Activated gamma-delta T cell treated with anti-CD3 and anti-CD28 coated beads, Interleukin-2, amount 50 U/mL, for 16 hours (primary cell): ENCODE measurements at regions not wholly inside any gene's neighbourhood (a gene's known extent, or its start where the extent isn't known, plus 50 kb on each side); places are given as distances from the start of the nearest gene placed in this dataset.
"Not testable (repeated sequence)": the region's sequence is repeated elsewhere in the genome, so short reads cannot be mapped to it uniquely, and the experiment has no call there.

Experiments used
- DNase-seq: peaks from one replicate; pipeline ENCODE4 v3.0.0-alpha.2; 2020; ENCODE audit warnings: low read depth

DNA sequence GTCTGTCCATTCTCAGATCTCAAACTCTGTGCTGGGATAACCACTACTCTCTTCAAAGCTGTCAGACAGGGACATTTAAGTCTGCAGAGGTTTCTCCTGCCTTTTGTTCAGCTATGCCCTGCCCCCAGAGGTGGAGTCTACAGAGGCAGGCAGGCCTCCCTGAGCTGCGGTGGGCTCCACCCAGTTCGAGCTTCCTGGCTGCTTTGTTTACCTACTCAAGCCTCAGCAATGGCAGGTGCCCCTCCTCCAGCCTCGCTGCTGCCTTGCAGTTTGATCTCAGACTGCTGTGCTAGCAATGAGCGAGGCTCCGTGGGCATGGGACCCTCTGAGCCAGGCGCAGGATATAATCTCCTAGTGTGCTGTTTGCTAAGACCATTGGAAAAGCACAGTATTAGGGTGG lies 53.1 kb upstream of the HUNK start:
- DNase-seq = not testable (repeated sequence)

DNA sequence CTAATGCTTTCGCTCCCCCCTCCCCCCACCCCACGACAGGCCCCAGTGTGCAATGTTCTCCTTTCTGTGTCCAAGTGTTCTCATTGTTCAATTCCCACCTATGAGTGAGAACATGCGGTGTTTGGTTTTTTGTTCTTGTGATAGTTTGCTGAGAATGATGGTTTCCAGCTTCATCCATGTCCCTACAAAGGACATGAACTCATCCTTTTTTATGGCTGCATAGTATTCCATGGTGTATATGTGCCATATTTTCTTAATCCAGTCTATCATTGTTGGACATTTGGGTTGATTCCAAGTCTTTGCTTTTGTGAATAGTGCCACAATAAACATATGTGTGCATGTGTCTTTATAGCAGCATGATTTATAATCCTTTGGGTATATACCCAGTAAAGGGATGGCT lies 58.5 kb upstream of the HUNK start:
- DNase-seq = not testable (repeated sequence)

DNA sequence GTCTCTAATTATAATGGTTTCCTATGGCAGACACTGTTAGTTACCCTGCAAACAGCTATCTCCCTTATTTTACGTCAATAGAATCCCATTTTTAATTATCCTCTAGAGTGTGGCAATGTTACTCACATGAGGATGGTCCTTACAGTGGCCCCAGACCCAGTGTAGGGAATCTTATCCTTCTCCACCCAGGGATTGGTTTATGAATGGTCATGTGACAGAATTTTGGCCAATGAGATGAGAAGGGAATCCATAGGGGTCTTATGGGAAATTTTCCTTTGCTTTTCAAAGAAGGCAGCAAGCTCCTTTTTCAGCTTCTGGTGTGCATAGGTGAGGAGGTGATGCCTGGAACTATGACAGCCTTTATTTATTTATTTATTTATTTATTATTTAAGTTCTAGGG lies 59.0 kb upstream of the HUNK start:
- no peak for DNase-seq

DNA sequence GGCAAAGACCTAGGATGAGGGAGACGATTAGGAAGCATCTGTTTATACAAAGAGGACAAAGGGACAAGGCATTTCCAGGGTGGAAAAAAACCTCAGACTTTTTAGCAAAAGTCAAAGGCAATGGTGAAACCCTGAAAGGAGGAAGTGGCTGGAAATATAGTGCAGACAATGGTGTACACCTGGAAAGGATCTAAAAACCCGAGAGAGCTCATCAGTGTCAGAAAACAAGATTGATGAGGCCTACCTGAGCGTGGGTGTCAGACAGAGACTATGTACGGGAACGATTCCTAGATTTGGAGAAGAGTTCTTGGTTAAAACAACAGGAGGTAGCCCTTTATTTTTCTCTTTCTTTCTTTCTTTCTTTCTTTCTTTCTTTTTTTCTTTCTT lies 68.8 kb upstream of the HUNK start:
- no peak for DNase-seq

DNA sequence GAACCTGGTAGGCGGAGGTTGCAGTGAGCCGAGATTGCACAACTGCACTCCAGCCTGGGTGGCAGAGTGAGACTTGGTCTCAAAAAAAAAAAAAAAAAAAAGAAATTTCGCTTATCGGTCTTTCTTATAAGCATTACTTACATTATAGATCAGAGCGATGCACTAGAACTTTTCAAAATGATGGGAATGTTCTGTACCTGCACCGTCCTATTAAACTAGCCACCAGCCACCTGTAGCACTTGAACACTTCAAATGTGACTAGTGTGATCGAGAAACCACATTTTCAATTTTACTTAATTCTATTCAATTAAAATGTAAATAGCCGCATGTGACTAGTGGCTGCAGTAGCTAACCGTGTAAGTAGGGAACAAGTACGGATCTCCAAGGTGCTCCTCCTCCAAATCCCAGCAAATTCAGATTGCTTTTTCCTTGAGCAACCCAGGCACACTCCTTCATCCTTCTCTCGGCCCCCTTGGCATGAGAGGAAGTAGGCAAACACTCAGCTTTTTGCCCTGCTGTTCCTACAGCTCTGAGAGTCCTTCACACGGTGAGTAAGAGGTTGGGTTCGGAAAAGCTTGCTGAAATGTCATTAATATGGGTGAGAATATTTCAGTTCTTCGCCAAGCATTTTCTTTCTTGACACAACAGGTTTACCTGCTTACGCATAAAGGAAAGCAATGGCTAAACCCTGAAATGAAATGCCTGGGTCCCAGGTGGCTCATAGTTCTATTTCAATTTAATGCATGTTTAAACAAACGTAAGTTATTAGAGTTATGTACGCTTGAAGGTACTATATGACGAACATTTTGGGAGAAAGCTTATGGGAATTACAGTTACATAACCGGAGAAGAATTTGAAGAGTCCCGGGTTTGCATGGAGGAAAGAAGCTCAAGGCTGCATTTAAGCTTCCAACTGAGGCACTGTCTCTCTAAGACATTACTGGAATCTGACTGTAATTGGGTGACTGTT lies 69.5 kb upstream of the HUNK start:
- no peak for DNase-seq

DNA sequence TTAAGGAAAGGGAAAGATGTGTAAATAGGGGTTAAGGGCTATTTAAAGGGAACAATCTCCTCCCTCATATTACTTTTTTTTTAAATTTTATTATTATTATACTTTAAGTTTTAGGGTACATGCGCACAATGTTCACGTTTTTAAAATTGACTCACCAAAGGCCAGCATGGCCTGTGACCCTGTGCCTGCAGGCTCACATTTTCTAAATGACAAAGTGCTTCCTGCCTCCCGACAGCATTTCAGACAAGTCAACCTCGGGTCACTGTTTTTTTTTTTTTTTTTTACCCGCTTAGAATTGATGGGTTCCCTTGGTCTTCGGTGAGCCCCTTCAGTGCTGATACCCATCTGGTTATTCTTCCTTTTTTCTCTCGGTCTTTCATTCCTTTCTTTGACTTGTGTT lies 70.4 kb upstream of the SCAF4 start:
- DNase-seq = no peak

DNA sequence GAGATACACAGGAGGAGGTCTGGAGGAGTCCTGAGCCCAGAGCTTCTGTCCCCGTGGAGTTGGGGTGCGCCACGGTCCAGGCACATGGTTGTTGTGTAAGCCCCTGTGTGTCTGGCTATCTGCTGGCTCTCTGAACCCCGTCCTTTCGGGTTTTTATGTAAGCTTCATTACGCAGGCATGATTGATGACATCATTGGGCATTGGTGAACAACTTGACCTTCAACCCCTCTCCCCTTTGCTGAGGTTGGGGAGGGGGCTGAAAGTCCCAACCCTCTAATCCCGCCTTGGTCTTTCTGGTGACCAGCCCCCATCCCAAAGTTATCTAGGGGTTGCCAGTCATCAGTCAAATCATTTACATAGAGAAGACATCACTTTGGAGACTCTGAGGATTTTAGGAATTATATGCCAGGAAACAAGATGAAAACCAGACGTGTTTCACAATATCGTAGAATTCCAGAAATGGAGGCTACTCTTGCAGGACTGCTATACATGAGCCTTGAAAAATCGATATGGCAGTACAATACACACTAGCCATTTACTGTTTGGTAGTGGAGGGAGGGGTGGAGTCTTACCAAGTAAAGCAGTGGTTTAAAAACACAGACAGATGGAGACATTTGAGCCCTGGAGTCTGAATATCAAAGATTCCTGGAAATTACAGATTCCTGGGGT lies 69.8 kb upstream of the SCAF4 start:
- DNase-seq = no peak

DNA sequence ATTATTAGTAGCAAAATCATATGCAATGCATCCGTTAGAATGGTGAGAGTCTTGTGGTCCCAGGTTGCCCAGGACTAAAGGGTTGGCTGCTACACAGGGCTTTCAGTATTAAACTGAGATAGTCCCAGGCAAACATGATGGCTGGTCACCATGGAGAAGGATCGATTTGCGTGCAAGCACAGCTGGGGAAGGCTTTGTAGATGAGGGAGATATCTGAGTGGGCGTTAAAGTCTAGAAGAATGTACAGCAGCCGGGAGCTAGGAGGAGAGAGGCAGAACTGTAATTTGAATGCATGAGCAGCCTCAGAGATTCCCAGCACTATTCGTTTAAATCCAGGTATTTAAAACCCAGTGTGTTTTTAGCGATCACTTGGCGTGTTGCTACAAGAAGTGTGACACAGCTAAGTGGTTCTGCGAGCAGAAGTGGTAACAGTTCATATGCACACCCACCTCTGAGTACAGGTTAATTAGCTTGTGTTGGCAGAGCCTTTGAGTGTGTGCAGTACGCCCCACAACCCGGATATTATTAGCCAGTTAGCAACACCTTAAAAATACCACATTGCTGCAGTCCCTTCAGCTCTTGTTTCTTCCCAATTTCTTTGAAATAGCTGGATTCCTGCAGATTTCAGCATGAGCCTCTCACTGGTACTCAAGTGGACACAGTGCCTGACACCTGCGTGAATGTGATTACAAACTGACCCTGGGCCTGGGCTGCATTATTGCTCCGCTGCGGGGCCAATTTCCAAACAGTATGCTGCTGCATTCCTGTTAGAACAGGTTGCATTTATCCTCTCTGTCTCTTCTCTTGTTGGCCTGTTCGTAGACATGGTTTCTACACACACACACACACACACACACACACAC lies 67.2 kb upstream of the SCAF4 start:
- no peak for DNase-seq

DNA sequence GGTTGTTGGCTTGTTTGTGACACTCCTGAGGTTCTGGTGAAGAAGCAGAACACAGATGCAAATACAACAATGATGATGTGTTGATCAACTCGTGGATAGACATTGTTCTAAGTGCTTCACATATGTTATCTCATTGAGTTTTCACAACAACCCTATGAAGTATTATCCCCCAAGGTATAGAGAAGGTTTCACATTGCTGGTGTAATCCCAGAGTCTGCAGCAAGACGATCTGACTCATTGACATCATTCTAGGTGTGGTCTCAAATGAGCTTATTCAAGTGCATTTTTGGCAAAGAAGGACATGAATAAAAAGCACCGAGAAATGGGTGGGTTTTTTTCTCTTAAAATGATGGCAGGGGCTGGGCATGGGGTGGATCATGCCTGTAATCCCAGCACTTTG lies 64.1 kb upstream of the SCAF4 start:
- DNase-seq = no peak

DNA sequence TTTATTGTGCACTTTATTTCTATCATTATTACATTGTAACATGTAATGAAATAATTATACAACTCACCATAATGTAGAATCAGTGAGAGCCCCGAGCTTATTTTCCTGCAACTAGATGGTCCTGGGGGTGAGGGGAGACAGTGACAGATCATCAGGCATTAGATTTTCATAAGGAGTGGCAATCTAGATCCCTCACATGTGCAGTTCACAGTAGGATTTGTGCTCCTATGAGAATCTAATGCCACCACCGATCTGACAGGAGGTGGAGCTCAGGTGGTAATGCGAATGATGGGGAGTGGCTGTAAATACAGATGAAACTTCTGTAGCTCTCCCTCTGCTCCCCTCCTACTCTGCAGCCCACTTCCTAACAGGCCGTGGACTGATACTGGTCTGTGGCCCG lies 58.5 kb upstream of the SCAF4 start:
- DNase-seq = not testable (repeated sequence)

DNA sequence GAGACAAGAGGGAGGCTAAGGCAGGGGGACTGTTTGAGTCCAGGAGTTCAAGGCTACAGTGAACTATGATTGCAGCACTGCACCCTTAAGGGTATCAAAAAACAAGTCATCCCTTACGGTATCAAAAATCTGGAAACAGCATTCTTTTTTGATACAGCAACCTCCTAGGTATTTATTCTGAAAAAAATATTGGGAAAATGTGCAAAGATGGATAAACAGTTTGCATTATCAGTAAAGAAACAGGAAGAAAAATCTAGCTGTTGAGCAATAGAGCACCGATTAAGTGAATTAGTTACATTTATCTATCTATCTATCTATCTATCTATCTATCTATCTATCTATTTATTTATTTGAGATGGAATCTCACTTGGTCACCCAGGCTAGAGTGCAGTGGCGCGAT lies 56.7 kb upstream of the SCAF4 start:
- DNase-seq = no peak

DNA sequence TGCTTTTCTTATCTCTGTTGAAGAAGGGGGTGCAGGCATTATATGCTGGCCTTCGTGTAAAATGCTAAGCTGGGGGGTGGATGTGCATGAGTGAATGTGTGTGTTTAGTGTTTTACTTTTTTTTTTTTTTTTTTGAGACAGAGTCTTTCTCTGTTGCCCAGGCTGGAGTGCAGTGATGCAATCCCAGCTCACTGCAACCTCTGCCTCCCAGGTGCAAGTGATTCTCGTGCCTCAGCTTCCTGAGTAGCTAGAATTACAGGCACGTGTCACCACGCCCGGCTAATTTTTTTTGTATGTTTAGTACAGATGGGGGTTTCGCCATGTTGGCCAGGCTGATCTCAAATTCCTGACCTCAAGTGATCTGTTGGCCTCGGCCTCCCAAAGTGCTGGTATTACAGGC lies 55.8 kb upstream of the SCAF4 start:
- not testable (repeated sequence) for DNase-seq

DNA sequence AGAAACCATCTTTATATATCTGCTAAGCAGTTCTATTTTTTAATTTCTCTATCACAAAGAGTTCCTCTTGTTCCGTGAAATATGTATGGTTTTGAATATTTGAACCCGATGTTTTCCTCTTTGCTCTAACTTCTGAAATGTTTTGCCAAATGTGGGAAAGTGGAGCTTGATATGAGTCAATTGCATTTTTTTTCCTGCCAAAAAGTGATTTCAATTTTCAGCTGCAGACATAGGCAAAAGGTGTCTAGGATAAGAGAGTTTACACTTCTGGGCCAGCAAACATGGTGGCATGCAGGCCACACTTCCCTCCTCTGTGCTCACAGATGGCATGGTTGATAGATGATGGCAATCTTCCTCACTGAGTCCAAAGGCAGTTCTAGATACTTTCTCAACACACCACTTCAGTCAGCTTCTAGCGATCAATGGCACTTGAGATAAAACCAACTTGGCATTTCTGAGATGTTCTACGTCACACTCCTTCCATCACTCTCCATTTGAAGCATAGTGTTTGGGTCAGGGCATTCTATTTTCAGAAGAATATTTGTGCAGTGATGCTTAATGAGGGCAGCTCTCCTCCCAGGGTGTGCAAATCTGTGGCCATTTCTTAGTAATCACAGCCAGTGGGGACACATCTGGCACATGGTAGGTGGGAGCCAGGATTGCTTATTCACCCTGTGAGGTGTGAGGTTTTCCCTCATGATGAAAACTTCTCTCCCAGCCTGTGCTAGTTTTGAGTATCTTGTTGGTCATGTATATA lies 54.4 kb upstream of the SCAF4 start:
- no peak for DNase-seq

DNA sequence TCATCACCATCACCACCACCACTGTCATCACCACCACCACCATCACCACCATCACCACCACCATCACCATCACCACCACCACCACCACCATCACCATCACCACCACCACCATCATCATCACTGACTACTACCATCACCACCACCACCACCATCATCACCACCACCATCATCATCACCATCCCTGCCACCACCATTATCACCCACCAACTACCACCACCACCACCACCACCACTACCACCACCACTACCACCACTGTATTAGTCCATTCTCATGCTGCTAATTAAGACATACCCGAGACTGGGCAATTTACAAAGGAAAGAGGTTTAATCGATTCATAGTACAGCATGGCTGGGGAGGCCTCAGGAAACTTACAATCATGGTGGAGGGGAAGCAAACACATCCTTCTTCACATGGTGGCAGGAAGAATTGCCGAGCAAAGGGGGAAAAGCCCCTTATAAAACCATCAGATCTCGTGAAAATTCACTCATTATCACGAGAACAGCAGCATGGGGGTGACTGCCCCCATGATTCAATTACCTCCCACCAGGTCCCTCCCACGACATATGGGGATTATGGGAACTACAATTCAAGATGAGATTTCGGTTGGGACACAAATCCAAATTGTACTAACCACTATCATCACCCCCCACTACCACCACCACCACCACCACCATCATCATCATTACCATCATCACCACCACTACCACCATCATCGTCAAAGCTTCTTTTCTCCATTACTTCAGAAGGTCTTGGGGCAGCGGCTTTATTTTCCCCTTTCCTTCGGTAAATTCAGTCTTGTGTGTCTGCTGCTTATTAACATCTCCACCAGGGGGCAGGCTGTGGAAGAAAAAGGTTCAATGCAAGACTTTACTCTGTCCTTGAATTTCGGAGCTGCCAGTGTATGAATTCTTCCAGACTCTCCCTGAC lies 53.6 kb upstream of the SCAF4 start:
- peak; percentile 11 for DNase-seq

DNA sequence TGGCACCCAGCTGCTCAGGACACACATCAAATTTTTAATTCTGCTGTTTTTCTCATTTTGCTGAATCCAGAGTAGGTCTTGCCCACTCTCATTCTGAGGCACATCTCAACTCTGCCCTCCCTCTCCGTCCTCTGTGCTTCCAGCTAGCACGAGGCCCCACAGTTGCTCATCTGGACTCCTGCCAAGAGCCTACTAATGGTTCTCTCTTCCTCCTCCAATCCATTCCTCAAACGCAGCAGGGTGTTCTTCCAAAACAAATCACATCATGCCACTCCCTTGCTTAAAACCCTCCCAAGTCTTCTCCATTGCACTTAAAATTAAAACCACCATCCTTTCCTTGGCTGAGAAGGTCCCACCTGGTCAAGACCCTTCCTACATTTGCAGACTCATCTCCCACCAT lies 49.8 kb upstream of the SCAF4 start:
- DNase-seq = no peak
